OCI-LY3 (cell line): ENCODE measurements at regions not wholly inside any gene's neighbourhood (a gene's known extent, or its start where the extent isn't known, plus 50 kb on each side); places are given as distances from the start of the nearest gene placed in this dataset.
"Not testable (repeated sequence)": the region's sequence is repeated elsewhere in the genome, so short reads cannot be mapped to it uniquely, and the experiment has no call there.

Experiments
- H2AFZ ChIP-seq: fragments of 200-600, 300-600 bp; shearing (Covaris generic); 2 replicates; pipeline ENCODE4 v1.6.0; 2014; ENCODE audit warnings: antibody characterized with exemption, low read depth, low read length
- H3K27ac ChIP-seq: fragments of 200-600, 300-600 bp; sonication (generic); 2 replicates; pipeline ENCODE4 v1.5.1; 2014; ENCODE audit warnings: mild to moderate bottlenecking, low read length, moderate library complexity, mixed read lengths
- H3K27me3 ChIP-seq: fragments of 200-600, 300-600 bp; sonication (generic); 2 replicates; pipeline ENCODE4 v1.6.1; 2014; ENCODE audit warnings: low read depth, low read length, mixed read lengths
- H3K36me3 ChIP-seq: fragments of 200-600, 300-600 bp; sonication (generic); replicated peaks from 2 replicates; pipeline ENCODE3; 2014; ENCODE audit warnings: low read depth, low read length, mixed read lengths
- H3K4me1 ChIP-seq: fragments of 300-600, 200-600 bp; sonication (generic); 2 replicates; pipeline ENCODE4 v1.6.1; 2014; ENCODE audit warnings: low read length, mixed read lengths
- H3K4me2 ChIP-seq: fragments of 200-600, 300-600 bp; sonication (generic); 2 replicates; pipeline ENCODE4 v1.6.1; 2014; ENCODE audit warnings: low read length, mixed read lengths
- H3K4me3 ChIP-seq: fragments of 300-600, 200-600 bp; sonication (generic); 2 replicates; pipeline ENCODE4 v1.5.1; 2014; ENCODE audit warnings: antibody characterized with exemption, mild to moderate bottlenecking, low read length, moderate library complexity
- H3K79me2 ChIP-seq: fragments of 300-600, 200-600 bp; shearing (Covaris generic); 2 replicates; pipeline ENCODE4 v1.6.1; 2014; ENCODE audit warnings: mild to moderate bottlenecking, low read length, mixed read lengths
- H3K9ac ChIP-seq: fragments of 300-600, 200-600 bp; shearing (Covaris generic); 2 replicates; pipeline ENCODE4 v1.6.0; 2014; ENCODE audit warnings: mild to moderate bottlenecking, low read length, moderate library complexity
- H3K9me3 ChIP-seq: fragments of 200-600, 300-600 bp; shearing (Covaris generic); 2 replicates; pipeline ENCODE4 v1.6.1; 2014; ENCODE audit warnings: low read length, mixed read lengths; ENCODE audit not compliant: insufficient read depth
- H4K20me1 ChIP-seq: fragments of 200-600, 300-600 bp; sonication (generic); 2 replicates; pipeline ENCODE4 v1.6.1; 2016; ENCODE audit warnings: low read length, mixed read lengths; ENCODE audit not compliant: insufficient read depth
- CTCF ChIP-seq: fragments of 200-600, 300-600 bp; sonication (generic); IDR thresholded peaks from 2 replicates; pipeline ENCODE4 v1.5.1; 2014; ENCODE audit warnings: antibody characterized with exemption, low read length, low read depth
- EZH2phosphoT487 ChIP-seq: fragments of 200-600 bp; shearing (Covaris generic); IDR thresholded peaks from 2 replicates; pipeline ENCODE4 v1.6.1; 2018; ENCODE audit warnings: antibody characterized with exemption, mixed run types, low read depth

GRCh38 chr13:74266861-74267260 lies 132.7 kb upstream of the KLF12 start:
- H3K4me1 ChIP-seq: no peaks in the 10 kb centered on the region
- H3K36me3 ChIP-seq: no peaks in the 10 kb centered on the region
- no peaks in the 10 kb centered on the region for H4K20me1 ChIP-seq
- H3K27ac ChIP-seq: no peak overlapping the region
- H2AFZ ChIP-seq: no peak overlapping the region
- H3K4me3 ChIP-seq: no peak overlapping the region
- TF ChIP-seq EZH2phosphoT487 (no peak), CTCF (no peak)
- no peak overlapping the region for H3K9ac ChIP-seq
- peaks cover 16% of the 10 kb centered on the region; the same call in 1 of the 2 replicates for H3K9me3 ChIP-seq
- no peaks in the 10 kb centered on the region for H3K79me2 ChIP-seq
- no peaks in the 10 kb centered on the region for H3K27me3 ChIP-seq
- H3K4me2 ChIP-seq: no peak overlapping the region

DNA sequence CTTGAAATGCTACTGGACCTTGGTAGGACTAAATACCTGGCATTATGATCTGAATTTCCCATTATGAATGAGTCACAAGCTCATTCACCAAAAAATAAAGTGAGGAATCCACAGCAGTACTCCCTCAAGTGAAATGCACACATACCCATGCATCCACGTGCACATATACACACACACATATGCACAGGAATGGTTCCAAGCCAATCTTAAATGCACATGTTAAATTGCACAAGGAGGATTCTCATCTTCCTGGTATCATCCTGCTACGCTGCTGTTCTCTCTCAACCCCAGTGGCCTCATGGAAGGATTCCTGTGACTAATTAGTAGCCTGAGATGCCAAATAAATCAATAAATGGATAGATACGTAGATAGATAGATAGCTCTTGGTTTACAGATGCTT lies 132.1 kb upstream of the KLF12 start:
- no peaks in the 10 kb centered on the region for H3K27me3 ChIP-seq
- H3K36me3 ChIP-seq: no peaks in the 10 kb centered on the region
- no peak overlapping the region for H3K4me2 ChIP-seq
- no peaks in the 10 kb centered on the region for H4K20me1 ChIP-seq
- no peaks in the 10 kb centered on the region for H3K79me2 ChIP-seq
- H3K27ac ChIP-seq: no peak overlapping the region
- H2AFZ ChIP-seq: no peak overlapping the region
- no peak overlapping the region for H3K4me3 ChIP-seq
- no peak overlapping the region for H3K9ac ChIP-seq
- no peaks in the 10 kb centered on the region for H3K4me1 ChIP-seq
- peaks cover 16% of the 10 kb centered on the region; the same call in 1 of the 2 replicates for H3K9me3 ChIP-seq
- TF ChIP-seq EZH2phosphoT487: no peak
- TF ChIP-seq CTCF: no peak

GRCh38 chr13:74264333-74264732 lies 130.1 kb upstream of the KLF12 start:
- Histone ChIP-seq H3K36me3 (no peaks in the 10 kb centered on the region), H2AFZ (no peak overlapping the region), H3K4me3 (no peak overlapping the region), H3K4me2 (no peak overlapping the region), H3K9ac (no peak overlapping the region), H3K4me1 (no peaks in the 10 kb centered on the region), H3K9me3 (peaks cover 16% of the 10 kb centered on the region; the same call in 1 of the 2 replicates), H3K27me3 (no peaks in the 10 kb centered on the region), H3K79me2 (no peaks in the 10 kb centered on the region), H3K27ac (no peak overlapping the region), H4K20me1 (no peaks in the 10 kb centered on the region)
- TF ChIP-seq CTCF (no peak), EZH2phosphoT487 (no peak)

- H4K20me1 ChIP-seq, H3K4me1 ChIP-seq, H3K4me2 ChIP-seq, H2AFZ ChIP-seq, H3K4me3 ChIP-seq, H3K79me2 ChIP-seq, H3K27ac ChIP-seq, H3K9ac ChIP-seq, H3K36me3 ChIP-seq, H3K27me3 ChIP-seq, H3K9me3 ChIP-seq: not testable (repeated sequence)
Measured at GRCh38 chr13:74260420-74260819, 126.2 kb upstream of the KLF12 start.

DNA sequence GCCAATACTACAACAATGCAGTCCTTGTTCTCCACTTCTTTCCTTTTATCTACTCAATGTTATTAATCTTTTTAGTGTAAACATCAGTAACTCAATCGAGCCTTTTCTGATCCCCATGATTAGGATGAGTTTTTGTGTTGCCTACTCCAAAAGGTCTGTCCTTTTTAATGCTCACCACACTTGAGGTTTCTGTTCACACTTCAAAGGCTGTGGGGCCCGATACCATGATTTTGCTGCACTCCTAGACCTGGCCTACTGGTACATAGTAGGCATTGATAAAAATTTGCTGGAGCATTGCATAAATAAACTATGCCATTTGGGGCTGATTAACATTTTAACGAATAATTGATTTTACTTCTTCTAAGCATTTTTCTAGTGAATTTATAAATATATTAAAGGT lies 125.4 kb upstream of the KLF12 start:
- Histone ChIP-seq H3K79me2 (no peaks in the 10 kb centered on the region), H3K27me3 (no peaks in the 10 kb centered on the region), H4K20me1 (no peaks in the 10 kb centered on the region), H2AFZ (no peak overlapping the region), H3K36me3 (no peaks in the 10 kb centered on the region), H3K27ac (no peak overlapping the region), H3K4me3 (no peak overlapping the region), H3K9ac (no peak overlapping the region), H3K4me2 (no peak overlapping the region), H3K4me1 (no peaks in the 10 kb centered on the region), H3K9me3 (peaks cover 10% of the 10 kb centered on the region; the same call in 1 of the 2 replicates)
- TF ChIP-seq EZH2phosphoT487 (no peak), CTCF (no peak)
